ENCODE measurements at regions not wholly inside any gene's neighbourhood (a gene's known extent, or its start where the extent isn't known, plus 50 kb on each side); places are given as distances from the start of the nearest gene placed in this dataset.

DNA sequence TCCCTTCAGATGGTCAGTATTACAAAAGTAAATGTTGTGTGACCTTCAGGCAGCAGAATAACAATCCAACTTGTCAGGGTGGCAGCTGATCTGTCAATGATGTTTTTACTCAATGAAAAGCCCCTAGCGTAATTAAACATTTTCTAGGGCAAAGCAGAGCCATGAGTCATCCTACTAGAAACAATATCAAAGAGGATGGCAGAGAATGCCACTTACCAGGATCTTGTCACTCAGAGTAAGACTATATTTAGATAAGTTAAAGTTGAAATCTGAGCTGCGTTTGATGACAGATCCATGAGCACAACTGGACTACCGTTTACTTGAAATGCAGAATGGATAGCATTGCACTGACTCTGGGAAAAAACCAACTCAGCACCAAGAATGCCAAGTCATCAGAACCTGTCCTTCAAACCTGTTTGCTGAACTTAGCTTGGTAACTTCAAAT is 612.6 kb upstream of the ACVR2A start:
- Mint-ChIP-seq H3K4me3 (no peak overlapping the region), H3K27me3 (no peaks in the 10 kb centered on the region), H3K4me1 (peaks cover 10% of the 10 kb centered on the region), H3K27ac (no peak overlapping the region), H3K36me3 (ENCODE audit: low read depth) (peaks cover 4% of the 10 kb centered on the region), H3K9me3 (peaks cover 5% of the 10 kb centered on the region)
- no peak for DNase-seq
- ChIA-PET POLR2A (no interaction called here), CTCF (no interaction called here)

DNA sequence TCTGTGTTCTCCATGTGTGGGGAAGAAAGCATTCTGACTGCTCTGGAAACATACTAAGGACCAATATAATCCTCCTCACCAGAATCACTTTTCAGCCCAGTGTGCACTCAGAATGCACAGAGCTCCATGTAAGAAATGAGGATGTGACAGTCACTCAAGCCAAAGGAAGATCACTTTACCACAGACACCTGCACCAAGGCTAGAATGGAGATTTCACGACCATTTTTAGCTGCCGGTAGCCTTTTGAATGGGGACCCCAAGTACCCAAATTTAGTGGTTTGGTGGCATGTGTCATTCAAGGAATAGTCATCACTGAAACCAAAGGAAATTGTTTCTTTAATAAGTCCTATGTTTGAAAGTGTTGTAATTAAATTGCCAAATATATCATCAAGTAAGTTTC is 613.2 kb upstream of the ACVR2A start:
- ChIA-PET POLR2A (no interaction called here), CTCF (no interaction called here)
- DNase-seq, result peak; percentile 16
- Mint-ChIP-seq H3K36me3 (ENCODE audit: low read depth) (peaks cover 4% of the 10 kb centered on the region), H3K27me3 (no peaks in the 10 kb centered on the region), H3K4me3 (no peak overlapping the region), H3K4me1 (peaks cover 10% of the 10 kb centered on the region), H3K27ac (no peak overlapping the region), H3K9me3 (peaks cover 5% of the 10 kb centered on the region)

DNA sequence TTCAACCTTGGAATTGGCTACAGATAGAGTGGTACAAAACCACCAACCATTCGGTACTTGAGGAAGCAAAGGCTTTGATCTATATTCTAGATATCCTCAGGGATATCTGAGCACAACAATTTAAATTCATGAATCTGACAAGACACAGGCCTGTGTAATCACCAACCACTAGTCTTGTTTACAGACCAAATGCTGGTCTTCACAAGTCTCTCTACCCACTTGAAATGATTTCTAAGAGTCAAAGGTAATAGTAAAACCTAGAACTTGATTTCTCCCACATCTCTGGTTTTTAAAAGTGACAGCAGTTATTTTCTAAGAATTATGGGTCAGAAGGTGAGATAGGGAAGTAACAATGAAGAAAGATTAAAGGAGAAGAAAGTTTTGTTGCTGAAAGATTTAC is 613.7 kb upstream of the ACVR2A start:
- CTCF ChIA-PET, result no interaction called here
- H3K27me3 Mint-ChIP-seq, result no peaks in the 10 kb centered on the region
- H3K36me3 Mint-ChIP-seq (ENCODE audit: low read depth), result peaks cover 4% of the 10 kb centered on the region
- POLR2A ChIA-PET, result no interaction called here
- H3K4me3 Mint-ChIP-seq, result no peak overlapping the region
- DNase-seq, result no peak
- H3K27ac Mint-ChIP-seq, result no peak overlapping the region
- H3K4me1 Mint-ChIP-seq, result peaks cover 10% of the 10 kb centered on the region
- peaks cover 5% of the 10 kb centered on the region for H3K9me3 Mint-ChIP-seq

GRCh38 chr2:147227313-147227712 is 617.5 kb upstream of the ACVR2A start:
- Mint-ChIP-seq H3K9me3 (peaks cover 5% of the 10 kb centered on the region), H3K4me3 (no peak overlapping the region), H3K4me1 (peaks cover 10% of the 10 kb centered on the region), H3K27me3 (no peaks in the 10 kb centered on the region), H3K27ac (no peak overlapping the region), H3K36me3 (ENCODE audit: low read depth) (peaks cover 4% of the 10 kb centered on the region)
- CTCF ChIA-PET, result no interaction called here
- no peak for DNase-seq
- POLR2A ChIA-PET, result no interaction called here

DNA sequence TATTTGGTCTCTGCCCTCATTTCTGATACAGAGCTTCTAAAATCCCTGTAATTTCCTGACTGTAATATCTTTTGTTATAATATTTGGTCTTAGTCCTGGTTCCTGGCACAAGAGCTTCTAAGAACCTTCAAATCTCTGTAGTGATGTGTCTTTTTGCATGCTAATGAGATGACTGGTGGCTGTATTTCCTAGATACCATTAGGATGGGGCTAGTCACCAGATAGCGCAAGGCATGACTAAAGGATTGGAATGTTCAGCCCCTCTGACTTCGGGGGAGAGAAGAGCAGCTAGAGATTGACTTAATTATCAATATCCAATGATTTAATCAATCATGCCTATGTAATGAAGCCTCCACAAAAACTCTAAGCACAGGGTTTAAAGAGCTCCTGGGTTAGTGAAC is 620.8 kb upstream of the ACVR2A start:
- Mint-ChIP-seq H3K4me1 (no peaks in the 10 kb centered on the region), H3K9me3 (peaks cover 9% of the 10 kb centered on the region), H3K4me3 (no peak overlapping the region), H3K27ac (no peak overlapping the region), H3K36me3 (ENCODE audit: low read depth) (peaks cover 8% of the 10 kb centered on the region), H3K27me3 (no peaks in the 10 kb centered on the region)
- ChIA-PET POLR2A (no interaction called here), CTCF (no interaction called here)
- DNase-seq, result no peak

DNA sequence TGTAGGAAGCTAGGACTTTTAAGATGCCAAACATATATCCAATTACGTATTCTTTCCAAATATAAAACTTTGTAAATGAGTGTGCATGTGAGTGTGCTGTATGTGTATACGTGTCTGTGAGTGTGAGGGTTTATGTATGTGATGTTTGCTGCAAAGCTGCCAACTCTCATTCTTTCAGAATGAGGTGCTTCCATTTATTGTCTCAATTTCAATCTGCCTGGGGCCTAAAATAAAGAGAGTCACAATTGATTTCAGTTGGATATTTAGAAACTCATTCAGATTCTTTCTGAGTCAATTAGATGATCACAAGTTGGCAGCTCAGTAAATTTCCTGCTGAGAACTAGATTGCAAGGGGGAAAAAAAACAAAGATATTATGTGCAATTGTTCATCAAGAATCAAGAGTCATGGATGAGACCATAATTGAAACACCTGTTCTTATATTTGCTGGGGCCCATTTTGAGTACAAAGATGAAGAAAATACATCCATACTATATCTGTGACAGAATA is 621.2 kb upstream of the ACVR2A start:
- no peak for DNase-seq
- POLR2A ChIA-PET, result interaction anchor here (0.8 kb wide), 1 partner anchor 40 kb away, joined by 3 read pairs; no protein-coding TSS in a partner anchor
- Mint-ChIP-seq H3K9me3 (peaks cover 10% of the 10 kb centered on the region), H3K4me3 (no peak overlapping the region), H3K27me3 (no peaks in the 10 kb centered on the region), H3K4me1 (no peaks in the 10 kb centered on the region), H3K27ac (no peak overlapping the region), H3K36me3 (ENCODE audit: low read depth) (peaks cover 8% of the 10 kb centered on the region)
- CTCF ChIA-PET, result no interaction called here

- DNase-seq, result no peak
- H3K27me3 Mint-ChIP-seq, result no peaks in the 10 kb centered on the region
- H3K9me3 Mint-ChIP-seq, result peaks cover 10% of the 10 kb centered on the region
- no peaks in the 10 kb centered on the region for H3K4me1 Mint-ChIP-seq
- ChIA-PET POLR2A (interaction anchor here (0.8 kb wide), 1 partner anchor 39 kb away, joined by 3 read pairs; no protein-coding TSS in a partner anchor), CTCF (no interaction called here)
- peaks cover 8% of the 10 kb centered on the region for H3K36me3 Mint-ChIP-seq (ENCODE audit: low read depth)
- no peak overlapping the region for H3K4me3 Mint-ChIP-seq
- H3K27ac Mint-ChIP-seq, result no peak overlapping the region
Measured at GRCh38 chr2:147223119-147223518, 621.7 kb upstream of the ACVR2A start.

DNA sequence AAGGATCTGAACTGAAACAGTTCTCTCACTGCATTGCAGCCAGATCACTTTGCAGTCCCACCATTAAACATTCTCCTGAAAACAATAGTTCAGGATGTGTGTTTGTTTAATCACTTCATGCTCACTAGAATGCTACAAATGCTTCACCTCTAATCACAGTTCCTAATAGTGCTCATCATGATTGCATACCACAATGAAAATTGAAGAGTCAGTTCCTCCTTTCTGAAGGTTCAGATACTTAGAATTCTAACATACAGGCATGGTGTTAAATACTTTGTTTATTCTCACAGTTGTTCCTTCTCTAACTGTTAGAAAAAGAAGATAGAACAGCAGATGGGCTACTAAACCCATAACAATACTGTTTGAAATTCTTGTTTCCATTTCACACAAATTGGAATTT is 622.3 kb upstream of the ACVR2A start:
- Mint-ChIP-seq H3K27me3 (no peaks in the 10 kb centered on the region), H3K4me1 (no peaks in the 10 kb centered on the region), H3K4me3 (no peak overlapping the region), H3K36me3 (ENCODE audit: low read depth) (peaks cover 8% of the 10 kb centered on the region), H3K27ac (no peak overlapping the region), H3K9me3 (peaks cover 10% of the 10 kb centered on the region)
- ChIA-PET CTCF (no interaction called here), POLR2A (no interaction called here)
- no peak for DNase-seq

DNA sequence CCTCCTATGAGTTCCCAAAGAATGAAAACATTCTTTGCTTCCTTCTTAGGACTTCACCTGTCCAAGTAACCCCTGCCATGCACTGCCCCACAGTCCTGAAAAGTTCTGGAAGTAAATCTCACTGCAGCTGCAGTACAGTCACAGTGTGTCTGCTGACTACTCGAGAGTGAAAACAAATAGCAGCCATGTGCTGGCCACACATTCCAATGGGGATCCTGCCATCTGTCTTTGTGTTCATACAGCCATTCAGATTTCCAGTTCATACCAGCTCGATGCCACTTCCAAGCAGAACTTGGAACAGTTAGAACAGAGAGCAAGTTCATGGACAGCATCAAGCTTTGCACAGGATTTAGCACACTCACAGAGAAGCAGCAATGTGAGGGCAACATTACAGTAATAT is 629.9 kb upstream of the ACVR2A start:
- Mint-ChIP-seq H3K36me3 (ENCODE audit: low read depth) (peaks cover 5% of the 10 kb centered on the region), H3K27me3 (no peaks in the 10 kb centered on the region), H3K4me3 (no peak overlapping the region), H3K4me1 (no peaks in the 10 kb centered on the region), H3K9me3 (peaks cover 19% of the 10 kb centered on the region), H3K27ac (no peak overlapping the region)
- no peak for DNase-seq
- ChIA-PET POLR2A (no interaction called here), CTCF (no interaction called here)

DNA sequence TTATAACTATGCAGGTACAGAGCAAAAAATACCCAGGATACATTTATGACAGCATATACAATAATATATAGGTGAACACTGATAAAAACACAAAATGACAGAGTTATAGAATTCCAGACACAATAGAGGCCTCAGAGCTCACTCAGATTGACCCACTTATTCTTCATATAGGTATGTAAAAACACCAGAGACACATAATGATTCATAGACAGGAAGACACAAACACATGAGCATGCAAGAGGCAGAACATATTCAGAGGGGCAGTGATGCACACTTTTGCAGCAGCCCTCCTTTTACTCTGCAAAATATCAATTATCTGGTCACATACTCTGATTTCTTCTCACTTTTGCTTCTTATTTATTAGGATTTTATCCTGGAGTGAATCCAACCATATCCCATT is 633.3 kb upstream of the ACVR2A start:
- no peaks in the 10 kb centered on the region for H3K4me1 Mint-ChIP-seq
- H3K9me3 Mint-ChIP-seq, result peaks cover 11% of the 10 kb centered on the region
- no peak for DNase-seq
- no peak overlapping the region for H3K4me3 Mint-ChIP-seq
- ChIA-PET CTCF (no interaction called here), POLR2A (no interaction called here)
- H3K36me3 Mint-ChIP-seq (ENCODE audit: low read depth), result peaks cover 6% of the 10 kb centered on the region
- H3K27me3 Mint-ChIP-seq, result no peaks in the 10 kb centered on the region
- H3K27ac Mint-ChIP-seq, result no peak overlapping the region

DNA sequence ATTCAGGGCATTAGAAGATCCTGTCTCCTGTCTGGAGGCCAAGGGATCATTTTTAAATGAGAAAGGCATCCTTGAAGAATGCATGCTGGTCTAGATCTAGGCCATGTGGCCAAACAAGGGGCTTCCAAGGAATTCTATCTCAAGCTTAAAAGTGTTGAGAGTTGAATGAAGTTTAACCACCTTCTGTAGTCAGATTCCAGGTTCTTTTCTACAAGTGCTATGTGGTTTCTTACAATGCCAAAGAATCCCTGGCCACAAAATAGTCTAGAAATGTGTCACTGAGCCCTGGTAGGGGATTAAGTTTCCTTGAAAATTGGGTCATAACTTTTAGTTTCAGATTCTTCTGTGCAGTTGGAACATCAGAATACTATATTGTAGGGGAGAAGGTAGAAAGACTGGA is 640.7 kb upstream of the ACVR2A start:
- Mint-ChIP-seq H3K27ac (no peak overlapping the region), H3K4me3 (no peak overlapping the region), H3K27me3 (no peaks in the 10 kb centered on the region), H3K36me3 (ENCODE audit: low read depth) (peaks cover 14% of the 10 kb centered on the region), H3K9me3 (peaks cover 19% of the 10 kb centered on the region), H3K4me1 (peaks cover 3% of the 10 kb centered on the region)
- ChIA-PET POLR2A (interaction anchor here (0.6 kb wide), 1 partner anchor 1783 kb away, joined by 3 read pairs; no protein-coding TSS in a partner anchor), CTCF (no interaction called here)
- DNase-seq, result no peak

- DNase-seq, result no peak
- H3K9me3 Mint-ChIP-seq, result peaks cover 5% of the 10 kb centered on the region
- H3K4me3 Mint-ChIP-seq, result no peak overlapping the region
- no peak overlapping the region for H3K27ac Mint-ChIP-seq
- no peaks in the 10 kb centered on the region for H3K36me3 Mint-ChIP-seq (ENCODE audit: low read depth)
- H3K4me1 Mint-ChIP-seq, result peaks cover under 1% of the 10 kb centered on the region
- no peaks in the 10 kb centered on the region for H3K27me3 Mint-ChIP-seq
- CTCF ChIA-PET, result no interaction called here
- POLR2A ChIA-PET, result no interaction called here
Measured at GRCh38 chr2:147198651-147199171, 646.1 kb upstream of the ACVR2A start.

DNA sequence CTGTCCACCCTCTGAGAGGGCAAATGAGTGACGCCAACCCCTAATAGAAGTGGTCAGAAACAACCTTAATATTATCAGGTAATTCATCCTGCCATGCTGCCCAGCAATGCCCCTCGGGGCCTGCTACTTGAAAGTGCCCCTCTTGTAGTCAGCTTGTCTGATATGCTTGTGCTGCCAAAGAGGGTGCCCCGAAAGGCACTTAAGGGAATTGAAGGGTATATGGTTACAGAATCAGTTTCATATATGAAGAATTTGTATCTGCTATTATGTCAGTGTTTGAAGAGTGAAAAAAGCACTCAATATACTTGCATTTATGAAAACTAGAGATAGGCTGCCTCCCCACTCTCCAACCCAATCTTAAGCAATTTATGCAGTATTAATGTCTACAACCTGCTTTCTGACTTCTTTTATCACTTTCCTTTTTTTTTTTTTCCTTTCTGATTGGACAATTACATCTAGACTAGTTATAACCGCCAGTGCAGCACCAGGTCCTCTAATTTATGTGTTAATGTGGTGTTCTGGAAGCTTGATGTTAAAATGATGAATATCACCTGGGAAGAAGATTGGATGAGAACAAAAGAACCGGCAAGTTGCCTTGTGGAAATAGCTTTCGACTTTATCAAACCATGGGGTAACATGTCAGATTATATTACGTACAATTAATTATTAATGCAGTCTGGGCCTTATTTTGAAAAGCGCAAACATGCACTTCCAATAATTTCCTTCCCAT is 646.9 kb upstream of the ACVR2A start:
- H3K9me3 Mint-ChIP-seq, result peaks cover 5% of the 10 kb centered on the region
- POLR2A ChIA-PET, result no interaction called here
- CTCF ChIA-PET, result no interaction called here
- no peaks in the 10 kb centered on the region for H3K27me3 Mint-ChIP-seq
- DNase-seq, result no peak
- H3K36me3 Mint-ChIP-seq (ENCODE audit: low read depth), result no peaks in the 10 kb centered on the region
- H3K4me3 Mint-ChIP-seq, result no peak overlapping the region
- H3K27ac Mint-ChIP-seq, result no peak overlapping the region
- no peaks in the 10 kb centered on the region for H3K4me1 Mint-ChIP-seq

- ChIA-PET POLR2A (no interaction called here), CTCF (no interaction called here)
- Mint-ChIP-seq H3K27me3 (no peaks in the 10 kb centered on the region), H3K36me3 (ENCODE audit: low read depth) (peaks cover 39% of the 10 kb centered on the region), H3K4me3 (no peak overlapping the region), H3K9me3 (peaks cover 33% of the 10 kb centered on the region), H3K27ac (peak overlapping the region; percentile 44), H3K4me1 (peaks cover 27% of the 10 kb centered on the region)
- peak; percentile 75 for DNase-seq
Measured at GRCh38 chr2:147182260-147182659, 662.6 kb upstream of the ACVR2A start.
